ENCODE measurements at regions not wholly inside any gene's neighbourhood (a gene's known extent, or its start where the extent isn't known, plus 50 kb on each side); places are given as distances from the start of the nearest gene placed in this dataset.

DNA sequence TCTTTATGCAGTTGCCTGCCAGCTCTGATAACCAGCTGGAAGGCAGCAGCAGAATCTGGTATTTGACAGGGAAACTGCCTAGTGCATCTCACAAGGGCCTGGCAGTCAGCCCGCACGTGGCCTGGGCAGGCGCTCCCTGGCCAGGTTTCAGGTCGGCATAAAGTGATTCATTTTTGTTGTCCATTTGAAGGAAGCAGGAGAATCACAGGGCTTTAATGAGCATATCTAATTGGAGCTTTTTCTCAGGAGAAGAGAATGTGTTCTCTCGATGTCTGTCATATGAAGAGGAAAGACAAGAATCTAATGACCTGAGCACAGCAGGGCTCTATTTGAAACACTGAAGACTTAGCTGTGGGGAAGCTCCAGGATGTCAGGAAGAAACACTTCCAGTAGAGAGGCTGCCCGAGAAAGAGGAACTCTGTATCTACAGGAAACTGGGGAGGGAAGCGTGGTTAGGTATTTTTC is 98.8 kb upstream of the MB21D2 start:
- no peaks in the 10 kb centered on the region for H3K79me2 ChIP-seq (ENCODE audit: control insufficient read depth, low read length)
- H3K27ac ChIP-seq (ENCODE audit: low read depth, low read length) = no peak overlapping the region
- no peaks in the 10 kb centered on the region for H4K20me1 ChIP-seq (ENCODE audit: control insufficient read depth, insufficient read depth, low read depth, low read length)
- no peaks in the 10 kb centered on the region for H3K4me1 ChIP-seq (ENCODE audit: control insufficient read depth, low read length)
- H3K9me2 ChIP-seq (replicated peaks; ENCODE audit: control insufficient read depth, low read length) = no peaks in the 10 kb centered on the region
- TF ChIP-seq EZH2phosphoT487 (IDR thresholded peaks at IDR 0.05; ENCODE audit: borderline replicate concordance, low read length) (no peak), CTCF (IDR thresholded peaks at IDR 0.05; ENCODE audit: low read depth, low read length, poor library complexity, severe bottlenecking) (no peak)
- H3K36me3 ChIP-seq (ENCODE audit: control insufficient read depth, low read length) = no peaks in the 10 kb centered on the region
- no peak overlapping the region for H3K4me3 ChIP-seq (ENCODE audit: low read length)
- H3F3A ChIP-seq (ENCODE audit: control insufficient read depth, insufficient read depth) = no peaks in the 10 kb centered on the region
- H3K27me3 ChIP-seq (ENCODE audit: control insufficient read depth, low read length) = no peaks in the 10 kb centered on the region
- H3K4me2 ChIP-seq (ENCODE audit: low read length) = no peak overlapping the region
- no peaks in the 10 kb centered on the region for H3K9me3 ChIP-seq (ENCODE audit: control insufficient read depth, insufficient read depth, low read length)

GRCh38 chr3:193021506-193022010 is 103.9 kb upstream of the MB21D2 start:
- TF ChIP-seq CTCF (IDR thresholded peaks at IDR 0.05; ENCODE audit: low read depth, low read length, poor library complexity, severe bottlenecking) = no peak
- TF ChIP-seq EZH2phosphoT487 (IDR thresholded peaks at IDR 0.05; ENCODE audit: borderline replicate concordance, low read length) = no peak
- Histone ChIP-seq H4K20me1 (ENCODE audit: control insufficient read depth, insufficient read depth, low read depth, low read length) (no peaks in the 10 kb centered on the region), H3K36me3 (ENCODE audit: control insufficient read depth, low read length) (no peaks in the 10 kb centered on the region), H3K27me3 (ENCODE audit: control insufficient read depth, low read length) (no peaks in the 10 kb centered on the region), H3K9me2 (replicated peaks; ENCODE audit: control insufficient read depth, low read length) (no peaks in the 10 kb centered on the region), H3K4me2 (ENCODE audit: low read length) (no peak overlapping the region), H3K27ac (ENCODE audit: low read depth, low read length) (no peak overlapping the region), H3K9me3 (ENCODE audit: control insufficient read depth, insufficient read depth, low read length) (no peaks in the 10 kb centered on the region), H3K79me2 (ENCODE audit: control insufficient read depth, low read length) (no peaks in the 10 kb centered on the region), H3K4me3 (ENCODE audit: low read length) (no peak overlapping the region), H3F3A (ENCODE audit: control insufficient read depth, insufficient read depth) (no peaks in the 10 kb centered on the region), H3K4me1 (ENCODE audit: control insufficient read depth, low read length) (no peaks in the 10 kb centered on the region)

GRCh38 chr3:193023218-193023617 is 105.6 kb upstream of the MB21D2 start:
- Histone ChIP-seq H3K27ac (ENCODE audit: low read depth, low read length) (no peak overlapping the region), H3K79me2 (ENCODE audit: control insufficient read depth, low read length) (no peaks in the 10 kb centered on the region), H3F3A (ENCODE audit: control insufficient read depth, insufficient read depth) (no peaks in the 10 kb centered on the region), H3K4me2 (ENCODE audit: low read length) (no peak overlapping the region), H3K36me3 (ENCODE audit: control insufficient read depth, low read length) (no peaks in the 10 kb centered on the region), H3K9me3 (ENCODE audit: control insufficient read depth, insufficient read depth, low read length) (no peaks in the 10 kb centered on the region), H3K4me3 (ENCODE audit: low read length) (no peak overlapping the region), H4K20me1 (ENCODE audit: control insufficient read depth, insufficient read depth, low read depth, low read length) (no peaks in the 10 kb centered on the region), H3K9me2 (replicated peaks; ENCODE audit: control insufficient read depth, low read length) (no peaks in the 10 kb centered on the region), H3K4me1 (ENCODE audit: control insufficient read depth, low read length) (no peaks in the 10 kb centered on the region), H3K27me3 (ENCODE audit: control insufficient read depth, low read length) (no peaks in the 10 kb centered on the region)
- TF ChIP-seq CTCF (IDR thresholded peaks at IDR 0.05; ENCODE audit: low read depth, low read length, poor library complexity, severe bottlenecking) (no peak), EZH2phosphoT487 (IDR thresholded peaks at IDR 0.05; ENCODE audit: borderline replicate concordance, low read length) (no peak)
